Fibroblast of peridontal ligament (primary cell): ENCODE measurements at regions not wholly inside any gene's neighbourhood (a gene's known extent, or its start where the extent isn't known, plus 50 kb on each side); places are given as distances from the start of the nearest gene placed in this dataset.

Experiments
- DNase-seq: peaks from one replicate; pipeline ENCODE4 v3.0.0-alpha.2; 2010; ENCODE audit errors: extremely low read depth

- DNase-seq = no peak
These were observed 374.4 kb upstream of the PRICKLE1 start for GRCh38 chr12:42963988-42964387.

- DNase-seq = no peak
These were observed 372.8 kb upstream of the PRICKLE1 start for GRCh38 chr12:42962384-42962783.

DNA sequence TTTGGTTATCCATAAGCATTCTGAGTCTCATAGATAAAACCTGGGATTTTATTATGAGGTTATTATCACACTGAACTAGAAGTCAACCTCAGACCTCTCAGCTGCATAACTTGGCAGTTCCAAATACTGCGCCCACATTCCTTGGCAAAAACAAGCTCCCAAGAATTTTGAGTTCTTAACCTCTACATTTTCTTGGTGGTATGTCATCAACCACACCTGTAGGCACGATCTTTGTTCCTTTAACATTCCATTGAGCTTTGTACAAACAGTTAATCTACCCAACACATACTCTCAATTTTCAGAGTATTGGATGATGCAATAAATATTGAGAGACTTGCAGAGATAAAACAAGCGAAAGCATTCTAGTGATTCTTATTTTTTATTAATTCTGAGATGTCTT is 371.8 kb upstream of the PRICKLE1 start:
- no peak for DNase-seq

DNA sequence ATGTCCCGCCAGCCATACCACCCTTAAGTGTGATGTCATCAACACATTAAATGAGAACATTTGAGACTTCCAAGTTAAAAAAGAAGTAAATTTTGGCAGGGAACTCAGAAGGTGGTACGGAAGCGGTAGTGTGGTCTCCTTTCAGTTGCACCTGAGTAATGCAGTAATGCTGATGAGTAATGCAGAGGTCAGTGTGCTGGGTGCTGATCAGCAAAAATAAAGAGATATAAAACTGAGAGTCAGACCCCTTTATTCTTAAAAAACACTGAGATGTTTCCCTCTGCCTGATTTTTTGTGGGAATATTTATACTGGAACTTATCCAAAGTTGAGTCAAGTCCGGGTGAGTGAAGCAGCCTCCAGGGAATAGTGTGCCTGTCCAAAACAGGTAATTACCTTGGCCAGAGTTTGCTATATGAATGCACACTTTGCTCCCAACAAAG is 370.6 kb upstream of the PRICKLE1 start:
- DNase-seq = no peak

GRCh38 chr12:42958291-42958674 is 368.7 kb upstream of the PRICKLE1 start:
- no peak for DNase-seq

GRCh38 chr12:42957561-42958290 is 368.2 kb upstream of the PRICKLE1 start:
- DNase-seq = no peak

DNA sequence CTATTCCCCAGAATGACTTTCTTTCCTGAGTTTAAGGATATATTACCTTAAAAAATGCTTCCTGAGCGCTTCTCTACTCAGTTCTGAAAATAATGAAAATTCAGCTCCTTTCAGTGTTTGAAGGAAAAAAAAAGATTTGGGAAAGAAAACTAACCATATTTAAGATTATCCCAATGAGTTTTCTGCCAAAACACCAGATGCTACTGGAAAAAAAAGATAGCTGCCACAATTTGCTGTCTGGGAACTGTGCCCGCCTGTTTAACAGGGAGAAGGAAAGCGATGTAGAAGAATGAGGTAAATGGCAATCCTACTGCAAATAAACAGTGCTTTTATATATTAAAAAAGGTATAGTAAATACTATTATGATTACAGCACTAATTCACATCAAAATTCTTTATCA is 367.6 kb upstream of the PRICKLE1 start:
- no peak for DNase-seq

GRCh38 chr12:42953021-42953420 is 363.5 kb upstream of the PRICKLE1 start:
- no peak for DNase-seq

DNA sequence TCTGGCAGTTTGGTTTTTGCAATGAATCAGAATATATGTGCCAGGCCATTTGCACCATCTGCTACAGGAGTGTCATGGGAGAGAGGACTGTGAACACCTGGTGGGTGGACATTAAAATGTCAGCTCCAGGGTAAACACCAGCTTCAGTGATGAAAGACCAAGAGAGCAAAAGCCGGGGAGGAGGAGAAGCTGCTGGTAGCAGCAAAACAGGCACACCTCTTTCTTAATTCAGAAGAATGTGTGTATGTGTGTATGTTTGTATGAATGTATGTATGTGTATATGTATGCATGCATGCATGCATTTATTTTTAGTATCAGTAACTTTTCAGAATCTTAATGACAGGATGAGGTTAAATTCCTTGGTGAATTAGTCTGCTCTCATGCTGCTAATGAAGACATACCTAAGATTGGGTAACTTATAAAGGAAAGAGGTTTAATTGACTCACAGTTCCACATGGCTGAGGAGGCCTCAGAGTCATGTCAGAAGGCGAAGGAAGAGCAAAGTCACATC is 357.4 kb upstream of the PRICKLE1 start:
- DNase-seq = no peak

GRCh38 chr12:42945927-42946326 is 356.4 kb upstream of the PRICKLE1 start:
- no peak for DNase-seq

DNA sequence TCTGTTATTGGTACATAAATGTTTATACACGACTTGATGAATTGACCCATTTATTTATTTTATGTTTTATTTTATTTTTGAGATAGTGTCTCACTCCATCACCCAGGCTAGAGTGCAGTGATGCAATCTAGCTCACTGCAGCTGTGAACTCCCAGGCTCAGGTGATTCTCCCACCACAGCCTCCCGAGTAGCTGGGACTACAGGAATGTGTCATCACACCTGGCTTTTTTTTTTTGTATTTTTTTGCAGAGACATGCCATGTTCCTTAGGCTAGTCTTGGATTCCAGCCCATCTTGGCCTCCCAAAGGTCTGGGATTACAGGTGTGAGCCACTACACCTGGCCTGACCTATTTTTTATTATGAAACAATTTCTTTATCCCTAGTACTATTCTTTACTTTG is 355.0 kb upstream of the PRICKLE1 start:
- no peak for DNase-seq

GRCh38 chr12:42936991-42937390 is 347.4 kb upstream of the PRICKLE1 start:
- DNase-seq = no peak

- DNase-seq = no peak
These were observed 346.7 kb upstream of the PRICKLE1 start for GRCh38 chr12:42936260-42936659.

DNA sequence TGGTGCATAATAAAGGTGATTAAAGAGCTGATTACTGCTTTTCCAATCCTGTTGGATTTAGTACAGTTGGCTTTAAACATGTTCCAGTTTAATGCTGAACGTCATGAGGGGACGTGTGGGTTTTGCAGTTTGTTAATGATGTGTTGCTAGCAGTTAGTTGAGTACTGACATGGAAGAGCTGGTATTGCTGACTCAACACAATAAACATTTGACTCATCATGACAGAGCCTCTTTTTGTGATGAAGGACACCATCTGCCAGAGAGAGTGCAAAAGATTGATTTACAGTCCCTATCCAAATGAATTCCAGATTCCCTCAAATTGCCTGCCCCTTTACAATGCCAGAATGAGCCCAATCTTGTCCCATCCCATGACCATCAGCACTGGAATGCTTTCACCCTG is 346.2 kb upstream of the PRICKLE1 start:
- DNase-seq = peak; percentile 9

DNA sequence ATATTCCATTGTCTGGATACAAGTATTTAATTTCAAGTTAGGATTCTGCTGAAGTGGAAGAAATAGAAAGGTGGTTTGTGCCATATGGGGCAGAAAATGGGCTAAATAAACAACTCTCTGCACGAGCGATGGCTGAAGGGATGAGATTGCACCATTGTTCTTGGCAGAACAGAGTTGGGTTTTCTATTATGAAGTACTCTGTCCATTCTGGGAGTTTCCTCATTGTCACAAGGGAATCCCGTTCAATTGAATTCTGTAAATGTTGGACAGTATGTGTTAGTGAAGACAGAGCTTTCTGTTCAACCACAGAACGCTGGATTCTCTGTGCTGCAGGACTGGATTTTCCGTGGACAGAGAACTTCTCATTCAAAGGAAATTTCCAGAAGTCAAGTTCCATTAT is 345.5 kb upstream of the PRICKLE1 start:
- DNase-seq = no peak

DNA sequence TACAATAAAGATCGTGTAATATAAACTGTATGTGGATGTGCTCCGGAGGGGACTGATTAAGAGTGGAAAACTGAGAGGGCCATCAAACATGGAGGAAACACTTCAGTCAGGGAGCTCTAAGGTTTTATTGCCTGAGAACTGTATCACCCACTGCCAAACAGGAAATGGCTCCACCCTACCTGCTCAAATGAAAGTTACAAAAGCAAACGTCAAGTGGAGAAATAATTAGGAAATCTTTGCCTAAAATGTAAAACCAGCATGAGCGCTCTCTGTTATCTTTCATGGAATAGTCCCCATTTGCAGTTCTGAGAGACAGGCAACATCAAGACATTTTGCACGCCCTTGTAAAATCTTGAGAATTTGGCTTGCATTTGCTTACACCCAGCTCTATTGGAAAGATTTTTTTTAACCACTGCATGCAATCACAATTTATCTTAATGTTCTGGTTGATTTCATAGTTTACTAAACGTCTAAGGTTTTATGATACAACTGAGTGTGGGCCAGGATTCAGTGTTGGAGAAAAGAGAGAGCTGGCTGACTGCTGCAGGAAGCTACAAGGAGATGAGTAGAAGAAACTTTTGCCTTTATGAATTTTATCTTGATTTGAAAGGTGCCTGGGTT is 344.0 kb upstream of the PRICKLE1 start:
- DNase-seq = no peak

DNA sequence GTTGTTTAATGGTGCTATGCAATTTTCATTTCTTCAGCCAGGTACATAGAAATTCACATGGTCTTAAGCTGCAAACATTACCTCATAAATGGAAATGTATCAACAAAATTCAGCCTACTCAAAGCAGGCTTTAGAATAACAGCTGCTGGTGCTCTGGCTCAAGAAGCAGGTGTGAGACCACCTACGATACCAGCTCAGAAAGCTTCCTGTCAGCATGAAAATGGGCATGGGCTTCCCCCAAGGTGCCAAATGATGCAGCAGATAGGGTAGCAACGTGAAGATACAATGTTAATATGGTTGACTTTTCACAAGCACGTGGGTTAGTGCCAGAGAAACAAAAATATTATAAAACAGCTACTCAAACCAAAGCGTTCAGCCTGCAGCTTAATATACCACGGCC is 343.4 kb upstream of the PRICKLE1 start:
- DNase-seq = no peak

GRCh38 chr12:42926232-42926631 is 336.7 kb upstream of the PRICKLE1 start:
- no peak for DNase-seq

DNA sequence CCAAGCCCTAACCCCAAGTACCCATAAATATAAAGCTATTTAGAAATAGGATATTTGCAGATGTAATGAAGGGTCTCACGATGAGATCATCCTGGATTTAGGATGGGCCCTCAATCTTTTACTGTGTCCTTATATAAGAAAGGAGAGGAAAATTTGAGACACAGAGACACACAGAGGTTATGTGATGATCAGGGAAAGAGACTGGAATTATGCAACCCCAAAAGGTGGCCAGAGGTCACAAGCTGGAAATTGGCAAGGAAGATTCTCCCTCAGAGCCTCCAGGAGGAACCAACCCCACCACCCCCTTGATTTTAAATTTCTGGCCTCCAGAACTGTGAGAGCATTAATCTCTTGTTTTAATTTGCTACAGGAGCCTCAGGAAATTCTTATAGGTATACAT is 334.9 kb upstream of the PRICKLE1 start:
- DNase-seq = no peak

DNA sequence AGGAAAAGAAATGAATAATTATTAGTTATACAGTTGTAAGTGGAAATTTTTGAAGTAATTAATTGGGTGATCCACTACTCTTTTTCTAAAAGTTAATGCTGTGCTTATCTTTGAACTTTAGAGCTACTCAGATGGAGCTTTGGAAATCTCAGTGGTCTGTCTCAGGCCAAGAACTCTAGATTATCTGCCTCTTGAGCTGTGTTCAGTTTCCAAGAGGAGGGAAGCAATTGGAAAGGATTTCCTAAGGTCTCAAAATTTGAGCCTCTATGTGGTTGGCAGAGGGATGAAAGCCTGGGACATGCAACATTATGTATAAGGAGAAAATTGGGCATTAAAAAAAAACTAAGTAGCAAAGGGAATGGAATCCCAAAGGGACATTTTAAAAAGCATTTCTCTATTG is 334.0 kb upstream of the PRICKLE1 start:
- DNase-seq = no peak

DNA sequence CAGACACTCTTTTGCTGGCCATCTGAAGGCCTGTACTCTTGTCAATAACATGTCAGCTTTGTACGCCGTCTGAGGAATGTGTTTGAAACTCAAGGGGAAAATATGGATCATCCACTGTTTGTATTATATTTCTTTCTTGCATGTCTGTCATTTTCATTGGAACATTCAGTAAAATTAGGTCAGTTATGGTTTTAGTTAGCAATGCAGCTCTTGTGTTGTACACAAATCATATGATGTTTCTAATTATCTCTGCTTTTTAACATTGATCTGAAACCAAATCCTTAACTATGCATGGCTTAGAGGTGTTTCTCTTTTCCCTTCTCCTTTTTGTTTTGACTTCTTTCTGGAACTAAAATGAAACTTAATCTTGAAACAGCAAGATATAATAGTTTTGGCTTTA is 333.6 kb upstream of the PRICKLE1 start:
- peak; percentile 3 for DNase-seq

GRCh38 chr12:42922505-42922850 is 332.9 kb upstream of the PRICKLE1 start:
- no peak for DNase-seq

DNA sequence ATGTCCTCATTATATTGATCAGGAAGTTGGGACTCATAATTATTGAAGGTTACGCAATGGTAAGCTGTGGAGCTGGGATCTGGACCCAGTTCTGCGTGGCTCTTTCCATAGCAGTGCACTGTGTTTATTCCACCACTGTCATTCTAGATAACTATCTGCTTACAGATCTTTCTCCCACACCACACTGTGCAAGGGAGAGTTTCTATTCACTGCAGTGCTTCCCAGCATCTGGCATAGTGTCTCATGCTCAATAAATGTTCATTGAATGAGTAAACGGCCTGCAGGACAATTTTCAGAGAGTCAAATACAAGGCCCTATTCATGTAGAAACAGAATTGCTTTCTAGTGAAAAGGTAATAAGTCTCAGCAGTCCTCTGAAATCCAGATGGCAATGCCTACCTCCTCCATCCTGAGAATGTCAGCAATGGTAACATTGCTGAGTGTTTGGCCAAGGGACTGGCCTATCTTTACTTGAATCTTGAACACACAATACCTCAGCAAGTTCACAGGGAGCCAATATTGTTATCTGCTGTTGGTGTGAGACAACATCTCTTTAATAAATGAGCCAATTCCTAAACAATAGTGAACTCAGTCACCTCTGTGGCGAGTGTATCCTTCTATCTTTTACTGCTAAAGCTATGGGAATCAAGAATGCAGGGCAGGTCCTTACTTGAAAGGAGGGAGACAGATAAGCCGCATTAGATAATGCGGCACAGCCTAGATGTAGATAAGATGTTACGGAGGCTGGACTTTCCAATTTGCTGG is 332.4 kb upstream of the PRICKLE1 start:
- DNase-seq = no peak
